Left lung (tissue), 4 donors: ENCODE measurements at regions not wholly inside any gene's neighbourhood (a gene's known extent, or its start where the extent isn't known, plus 50 kb on each side); places are given as distances from the start of the nearest gene placed in this dataset.
A peak's percentile ranks its signal among the peaks of the same experiment; 100 is the strongest.

Experiments used
- ATAC-seq: fragments of 200-7000 bp; cut with Tn5 transposase; one replicate; pipeline ENCODE4 v1.9.1; 2020; ENCODE audit warnings: moderate library complexity
- DNase-seq, 4 donors: peaks; one replicate each; pipeline ENCODE4 v3.0.0-alpha.2; 2013 to 2020
- H3K27ac ChIP-seq, 2 donors: fragments of 200-600 bp; sonication (generic) in 1 of 2; one replicate each; pipeline versions ENCODE4 v1.5.0 to v1.8.0; 2020 to 2021
- H3K27me3 ChIP-seq, 2 donors: fragments of 200-600 bp; sonication (generic) in 1 of 2; one replicate each; pipeline versions ENCODE4 v1.5.0 to v1.8.0; 2020 to 2021
- H3K36me3 ChIP-seq, 2 donors: fragments of 200-600 bp; sonication (generic) in 1 of 2; one replicate each; pipeline versions ENCODE4 v1.5.0 to v1.8.0; 2020 to 2021
- H3K4me1 ChIP-seq, 2 donors: fragments of 200-600 bp; one replicate each; pipeline ENCODE4 v1.8.0; 2021
- H3K4me3 ChIP-seq, 2 donors: fragments of 200-600 bp; sonication (generic) in 1 of 2; one replicate each; pipeline versions ENCODE4 v1.5.0 to v1.8.0; 2020 to 2021; ENCODE audit warnings: mild to moderate bottlenecking in 1 of 2
- H3K9me3 ChIP-seq, 2 donors: fragments of 200-600 bp; sonication (generic) in 1 of 2; one replicate each; pipeline versions ENCODE4 v1.5.0 to v1.8.0; 2020 to 2021
- CTCF ChIP-seq, 2 donors: fragments of 200-600 bp; sonication (generic) in 1 of 2; IDR thresholded peaks; one replicate each; pipeline versions ENCODE4 v1.5.0 to v1.8.0; 2021; ENCODE audit warnings: antibody characterized with exemption in 2 of 2
- intact Hi-C, 2 donors: fragments of 100-400 bp; cut with DNase I; formaldehyde crosslinking; loops; one replicate each; pipeline versions ENCODE4 v1.11.2 to v1.14.2; 2022
- donor health status: DM: no; HTN: yes; CAD: no.
- donor health status: DM: no; HTN: no; CAD: no.

- Histone ChIP-seq H3K4me3 (no peak overlapping the region), H3K4me1 (no peaks in the 10 kb centered on the region), H3K36me3 (no peaks in the 10 kb centered on the region), H3K27me3 (no peaks in the 10 kb centered on the region), H3K9me3 (no peaks in the 10 kb centered on the region), H3K27ac (no peak overlapping the region)
- no peak for TF ChIP-seq CTCF (IDR thresholded peaks at IDR 0.05)
- ATAC-seq (no peak), DNase-seq (no peak)
- intact Hi-C loops, result no loop called here
Observed at GRCh38 chr7:49522111-49522510, 251.3 kb upstream of the VWC2 start.

- H3K27ac ChIP-seq, result no peak overlapping the region
- no peaks in the 10 kb centered on the region for H3K9me3 ChIP-seq
- no peak for DNase-seq
- H3K4me1 ChIP-seq, result no peaks in the 10 kb centered on the region
- peak; percentile 71 for ATAC-seq
- H3K4me3 ChIP-seq, result no peak overlapping the region
- no peaks in the 10 kb centered on the region for H3K27me3 ChIP-seq
- no peak for TF ChIP-seq CTCF (IDR thresholded peaks at IDR 0.05)
- intact Hi-C loops, result no loop called here
- H3K36me3 ChIP-seq, result no peaks in the 10 kb centered on the region
Observed at GRCh38 chr7:49523870-49524269, 249.6 kb upstream of the VWC2 start.

- TF ChIP-seq CTCF (IDR thresholded peaks at IDR 0.05), result no peak
- Histone ChIP-seq H3K9me3 (no peaks in the 10 kb centered on the region), H3K4me1 (no peaks in the 10 kb centered on the region), H3K36me3 (no peaks in the 10 kb centered on the region), H3K4me3 (no peak overlapping the region), H3K27ac (no peak overlapping the region), H3K27me3 (no peaks in the 10 kb centered on the region)
- intact Hi-C loops, result no loop called here
- ATAC-seq, result no peak
- DNase-seq, result no peak
Observed at GRCh38 chr7:49527182-49527581, 246.3 kb upstream of the VWC2 start.

- no peaks in the 10 kb centered on the region for H3K4me1 ChIP-seq
- H3K27me3 ChIP-seq, result no peaks in the 10 kb centered on the region
- no peak overlapping the region for H3K4me3 ChIP-seq
- intact Hi-C loops, result no loop called here
- H3K9me3 ChIP-seq, result no peaks in the 10 kb centered on the region
- ATAC-seq (no peak), DNase-seq (no peak)
- H3K27ac ChIP-seq, result no peak overlapping the region
- H3K36me3 ChIP-seq, result no peaks in the 10 kb centered on the region
- TF ChIP-seq CTCF (IDR thresholded peaks at IDR 0.05), result no peak
Observed at GRCh38 chr7:49530481-49530880, 243.0 kb upstream of the VWC2 start.

- no peak for TF ChIP-seq CTCF (IDR thresholded peaks at IDR 0.05)
- Histone ChIP-seq H3K36me3 (no peaks in the 10 kb centered on the region), H3K9me3 (peaks cover 0 to 28% of the 10 kb centered on the region in 2 donors), H3K27me3 (no peaks in the 10 kb centered on the region), H3K4me3 (no peak overlapping the region), H3K27ac (no peak overlapping the region), H3K4me1 (no peaks in the 10 kb centered on the region)
- no peak for ATAC-seq
- intact Hi-C loops, result no loop called here
- DNase-seq, result peak in 1 of 4 donors; percentile 11
Observed at GRCh38 chr7:49563693-49564378, 209.6 kb upstream of the VWC2 start.
